Cardiac fibroblast (primary cell): ENCODE measurements at regions not wholly inside any gene's neighbourhood (a gene's known extent, or its start where the extent isn't known, plus 50 kb on each side); places are given as distances from the start of the nearest gene placed in this dataset.

ENCODE experiments used
- DNase-seq, 2 donors: peaks; one replicate each; pipeline versions ENCODE4 v3.0.0 to v3.0.0-alpha.2; 2010; ENCODE audit warnings: low read depth in 2 of 2
- H3K4me3 ChIP-seq, 2 donors: replicated peaks in 1 of 2; 1 replicate in 1 of 2; 2 replicates in 1 of 2; pipeline ENCODE4 v1.5.1; 2011; ENCODE audit warnings: low read depth in 2 of 2, low read length in 2 of 2, mild to moderate bottlenecking in 2 of 2, moderate library complexity in 1 of 2
- CTCF ChIP-seq: IDR thresholded peaks from one replicate; pipeline ENCODE4 v1.5.1; 2011; ENCODE audit warnings: low read depth, mild to moderate bottlenecking, low read length, inconsistent platforms

DNA sequence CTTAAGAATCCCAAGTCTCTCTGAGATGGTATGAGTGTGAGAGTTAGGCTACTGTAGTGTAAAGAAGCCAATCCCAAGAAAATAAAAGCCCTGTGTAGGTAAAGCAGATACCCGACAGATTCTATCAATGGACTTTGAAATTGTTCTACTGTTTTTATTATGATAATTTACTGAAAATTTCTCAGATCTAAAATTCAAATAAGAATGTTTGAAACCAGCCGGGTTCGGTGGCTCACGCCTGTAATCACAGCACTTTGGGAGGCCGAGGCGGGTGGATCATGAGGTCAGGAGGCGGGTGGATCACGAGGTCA is 208.3 kb upstream of the SPRED2 start:
- no peak overlapping the region for H3K4me3 ChIP-seq
- no peak for DNase-seq
- no peak for TF ChIP-seq CTCF

DNA sequence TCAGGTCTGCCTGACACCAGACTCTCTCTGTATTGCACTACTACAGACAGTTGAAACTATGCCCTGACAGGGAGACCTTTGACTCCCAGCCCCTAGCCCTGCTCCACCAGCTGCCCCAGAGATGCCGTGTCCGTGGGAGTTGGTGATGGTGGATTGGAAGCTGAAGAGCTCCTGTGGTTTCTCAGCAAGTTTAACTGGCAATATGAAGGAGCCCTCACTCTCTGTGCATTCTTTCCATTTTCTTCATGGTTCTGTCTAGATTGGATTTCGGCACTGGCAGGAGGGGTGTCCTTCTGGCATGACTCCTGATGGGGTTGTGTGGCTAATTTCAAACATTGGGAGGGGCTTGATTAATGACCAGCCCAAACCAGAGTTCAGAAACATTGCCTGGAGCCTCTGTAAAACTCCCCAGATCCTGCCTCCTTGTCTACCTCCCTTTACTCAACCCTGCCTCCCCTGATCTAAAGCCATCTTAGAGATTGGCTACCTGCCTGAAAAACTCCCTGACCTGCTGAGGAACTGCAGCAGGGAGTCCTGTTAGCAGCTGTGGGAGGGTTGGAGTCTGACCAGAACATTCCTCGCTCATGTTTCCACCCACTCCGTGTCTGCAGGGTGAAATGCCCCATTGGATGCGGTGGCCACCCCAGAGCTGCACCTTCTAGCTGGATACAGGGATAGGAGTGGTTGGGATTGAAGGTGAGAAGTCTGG is 206.9 kb upstream of the SPRED2 start:
- H3K4me3 ChIP-seq, result no peak overlapping the region
- TF ChIP-seq CTCF, result no peak
- peak; percentile 32 to 72 for DNase-seq

- no peak for TF ChIP-seq CTCF
- H3K4me3 ChIP-seq, result no peak overlapping the region
Observed at GRCh38 chr2:65638443-65638842, 206.0 kb upstream of the SPRED2 start.

GRCh38 chr2:65636813-65637483 is 204.5 kb upstream of the SPRED2 start:
- no peak overlapping the region for H3K4me3 ChIP-seq
- DNase-seq, result no peak
- TF ChIP-seq CTCF, result no peak

More at GRCh38 chr2:65638443-65638842, 206.0 kb upstream of the SPRED2 start:
- DNase-seq, result peak in 1 of 2 donors; percentile 18

DNA sequence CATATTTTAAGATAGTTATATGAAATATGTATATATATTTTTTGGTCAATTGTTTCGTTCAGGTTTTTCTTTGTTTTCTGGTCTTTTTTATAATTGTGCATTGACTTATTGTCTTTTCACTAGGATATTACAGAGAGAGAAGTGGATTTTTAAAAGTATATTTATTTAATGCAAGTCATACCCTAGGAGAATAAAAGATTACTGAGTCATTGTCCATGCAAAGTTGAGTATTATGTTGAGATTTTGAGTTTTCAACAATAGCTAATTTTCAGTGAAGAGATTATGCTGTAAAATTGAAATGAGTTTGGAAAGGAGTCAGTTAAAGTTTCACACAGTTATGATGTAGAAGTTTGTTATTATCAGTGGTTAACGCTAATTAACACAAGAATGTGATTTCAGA is 203.6 kb upstream of the SPRED2 start:
- no peak overlapping the region for H3K4me3 ChIP-seq
- TF ChIP-seq CTCF, result no peak
- no peak for DNase-seq

- DNase-seq, result no peak
- no peak for TF ChIP-seq CTCF
- H3K4me3 ChIP-seq, result no peak overlapping the region
Observed at GRCh38 chr2:65634304-65634703, 201.9 kb upstream of the SPRED2 start.
